NCI-H82 treated with DMSO at 0.1 percent for 48 hours (cell line): ENCODE measurements at regions not wholly inside any gene's neighbourhood (a gene's known extent, or its start where the extent isn't known, plus 50 kb on each side); places are given as distances from the start of the nearest gene placed in this dataset.
"Not testable (repeated sequence)": the region's sequence is repeated elsewhere in the genome, so short reads cannot be mapped to it uniquely, and the experiment has no call there.

ENCODE experiments used
- DNase-seq: peaks from one replicate; lab custom pipeline; 2025; ENCODE audit not compliant: unreplicated experiment; lab: John Stamatoyannopoulos, UW

DNA sequence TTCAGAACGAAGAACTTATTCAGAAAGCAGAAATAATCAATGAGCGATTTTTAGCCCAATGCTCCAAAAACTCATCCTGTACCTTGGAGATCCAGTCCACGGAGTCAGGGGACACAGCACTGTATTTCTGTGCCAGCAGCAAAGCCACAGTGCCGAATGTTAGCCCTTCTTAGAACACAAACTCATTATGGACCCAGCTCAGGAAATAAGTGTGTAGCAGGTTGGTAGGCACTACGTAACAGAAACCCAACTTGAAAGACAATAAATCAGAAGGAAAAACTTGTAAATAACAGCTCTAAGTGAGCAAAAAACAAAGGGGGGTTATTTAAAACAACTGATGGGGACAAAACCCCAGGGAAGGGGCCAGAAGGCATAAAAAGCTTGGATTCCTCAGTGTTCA lies 112.0 kb upstream of the PRSS1 start:
- no peak for DNase-seq

- no peak for DNase-seq
These were observed 112.5 kb upstream of the PRSS1 start for GRCh38 chr7:142636751-142637150.

DNA sequence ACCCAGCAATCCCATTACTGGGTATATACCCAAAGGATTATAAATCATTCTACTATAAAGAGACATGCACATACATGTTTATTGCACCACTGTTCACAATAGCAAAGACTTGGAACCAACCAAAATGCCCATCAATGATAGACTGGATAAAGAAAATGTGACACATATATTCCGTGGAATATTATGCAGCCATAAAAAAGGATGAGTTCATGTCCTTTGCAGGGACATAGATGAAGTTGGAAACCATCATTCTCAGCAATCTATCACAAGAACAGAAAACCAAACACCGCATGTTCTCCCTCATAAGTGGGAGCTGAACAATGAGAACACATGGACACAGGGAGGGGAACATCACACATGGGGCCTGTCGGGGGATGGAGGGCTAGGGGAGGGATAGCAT lies 113.2 kb upstream of the PRSS1 start:
- not testable (repeated sequence) for DNase-seq

DNA sequence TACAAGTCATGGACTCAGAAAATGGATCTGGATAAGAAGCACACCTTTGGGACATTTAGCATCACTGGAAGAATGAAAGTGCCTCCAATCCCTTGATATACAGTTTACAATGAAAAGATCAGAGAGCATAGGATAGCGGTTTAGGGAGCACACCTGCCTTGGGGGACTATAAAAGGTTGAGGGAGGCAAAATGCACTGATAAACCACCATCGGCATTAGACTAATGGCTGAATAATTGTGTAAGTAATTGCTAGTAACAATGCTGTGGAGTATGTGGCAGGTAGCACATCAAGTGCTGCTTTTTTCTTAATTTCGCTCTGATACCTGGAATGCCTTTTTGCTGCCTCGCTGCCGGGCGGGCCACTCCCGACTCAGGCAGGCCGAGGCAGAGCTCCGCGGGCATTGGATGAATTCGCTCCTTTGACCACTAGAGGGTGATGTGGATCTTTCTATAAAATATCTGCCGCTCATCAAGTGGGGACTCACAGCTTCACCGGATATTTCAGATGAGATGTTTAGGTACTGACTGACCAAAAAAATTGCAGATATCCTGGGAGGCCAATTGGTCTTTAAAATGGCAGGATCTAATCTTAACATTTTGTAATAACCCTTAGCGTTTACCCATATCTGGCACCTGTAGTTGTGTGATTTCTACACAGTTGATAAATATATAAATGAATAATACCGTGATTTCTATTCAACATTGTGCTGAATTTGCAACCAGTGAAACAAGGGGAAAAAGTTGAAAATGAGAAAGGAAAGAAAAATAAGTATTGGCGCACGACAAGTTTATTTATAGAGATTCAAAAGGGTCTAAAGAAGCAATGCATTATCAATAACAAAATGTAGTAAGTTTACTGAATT lies 116.8 kb upstream of the PRSS1 start:
- peak; percentile 55 for DNase-seq

DNA sequence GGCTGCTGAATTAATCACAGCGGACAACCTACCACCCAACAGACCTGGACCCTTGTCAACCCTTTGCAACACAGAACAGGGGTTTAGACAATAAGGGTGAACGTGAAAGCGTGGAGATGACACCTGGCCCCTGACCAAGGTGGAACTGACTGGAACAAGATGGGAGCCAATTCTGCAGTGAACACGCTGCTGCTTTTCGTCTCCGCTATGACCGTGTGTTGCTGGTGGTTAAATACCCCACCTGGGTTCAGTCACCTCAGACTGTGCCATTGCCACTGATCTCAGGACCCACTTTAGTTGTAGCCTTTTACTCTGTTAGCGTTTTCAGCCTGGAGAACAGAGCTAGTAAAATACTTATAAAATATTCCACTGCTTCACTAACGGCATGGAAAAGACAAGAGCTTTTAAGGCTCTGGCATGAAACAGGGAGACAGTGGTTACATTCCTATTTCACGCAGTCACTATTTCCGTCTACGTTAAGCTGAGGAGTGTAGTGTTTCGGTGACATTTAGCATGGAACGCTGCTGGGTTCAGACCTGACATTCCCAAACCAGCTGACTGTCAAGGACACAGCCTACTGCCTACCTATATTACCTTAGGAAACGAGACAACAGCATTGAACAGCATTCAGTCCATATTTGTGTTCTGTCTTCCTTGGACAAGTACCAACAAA lies 119.5 kb upstream of the PRSS1 start:
- no peak for DNase-seq

DNA sequence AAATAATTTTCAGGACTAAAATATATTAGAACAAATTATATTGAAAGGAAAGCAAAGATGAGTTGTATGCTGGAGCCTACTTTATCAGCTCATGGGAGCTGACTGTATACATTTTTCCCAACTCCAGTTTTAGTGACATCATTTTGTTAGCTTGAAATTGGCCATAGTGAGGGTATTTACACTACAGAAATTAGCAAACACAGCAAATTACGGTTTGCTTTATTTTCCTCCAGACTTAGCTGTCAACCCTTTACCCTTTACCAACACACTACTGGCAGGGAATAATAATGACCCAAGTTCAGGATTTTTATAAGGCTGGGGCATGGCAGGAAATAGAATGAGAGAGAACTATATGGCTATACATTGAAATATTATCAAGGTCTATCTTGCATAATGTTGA lies 120.3 kb upstream of the PRSS1 start:
- DNase-seq, result no peak

DNA sequence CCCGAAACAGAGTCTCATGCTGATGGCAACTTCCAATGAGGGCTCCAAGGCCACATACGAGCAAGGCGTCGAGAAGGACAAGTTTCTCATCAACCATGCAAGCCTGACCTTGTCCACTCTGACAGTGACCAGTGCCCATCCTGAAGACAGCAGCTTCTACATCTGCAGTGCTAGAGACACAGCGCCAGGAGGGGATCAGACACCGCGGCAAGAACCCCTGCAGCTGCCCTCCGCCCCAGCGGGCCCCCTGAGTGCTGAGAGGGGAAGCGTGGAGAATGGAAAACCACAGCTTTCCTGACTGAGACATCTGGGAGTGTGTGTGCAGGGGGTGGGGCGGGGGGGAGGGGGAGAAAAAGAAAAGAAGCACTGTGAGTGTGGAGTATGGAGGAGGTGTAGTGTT lies 122.0 kb upstream of the PRSS1 start:
- not testable (repeated sequence) for DNase-seq

DNA sequence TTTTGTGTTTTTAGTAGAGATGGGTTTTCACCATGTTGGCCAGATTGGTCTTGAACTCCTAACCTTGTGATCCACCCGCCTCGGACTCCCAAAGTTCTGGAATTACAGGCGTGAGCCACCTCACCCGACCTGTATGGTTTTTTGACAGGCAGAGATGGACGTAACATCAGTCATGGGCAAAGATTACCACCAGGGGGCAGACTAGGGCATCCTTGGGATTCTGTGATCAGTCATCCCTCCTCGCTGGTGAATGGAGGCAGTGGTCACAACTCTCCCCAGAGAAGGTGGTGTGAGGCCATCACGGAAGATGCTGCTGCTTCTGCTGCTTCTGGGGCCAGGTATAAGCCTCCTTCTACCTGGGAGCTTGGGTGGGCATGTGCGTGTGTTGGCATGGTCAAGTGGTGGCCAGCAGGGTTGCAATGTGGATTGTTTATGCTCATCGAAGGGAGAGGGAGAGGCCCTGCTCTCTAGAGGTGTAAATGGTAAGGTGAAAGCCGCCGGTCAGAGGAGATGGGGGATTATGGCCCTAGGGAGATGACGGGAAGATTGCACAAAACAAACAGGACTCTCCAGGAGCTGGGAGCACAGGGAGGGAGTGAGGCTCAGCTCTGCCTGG lies 122.7 kb upstream of the PRSS1 start:
- DNase-seq, result no peak

GRCh38 chr7:142625216-142625615 lies 124.1 kb upstream of the PRSS1 start:
- not testable (repeated sequence) for DNase-seq

GRCh38 chr7:142620402-142620801 lies 128.9 kb upstream of the PRSS1 start:
- no peak for DNase-seq

GRCh38 chr7:142618655-142619351 lies 130.5 kb upstream of the PRSS1 start:
- DNase-seq, result no peak

GRCh38 chr7:142616842-142617241 lies 132.4 kb upstream of the PRSS1 start:
- DNase-seq, result no peak

- no peak for DNase-seq
These were observed 133.1 kb upstream of the PRSS1 start for GRCh38 chr7:142616121-142616643.

- DNase-seq, result no peak
These were observed 133.8 kb upstream of the PRSS1 start for GRCh38 chr7:142615508-142615907.

DNA sequence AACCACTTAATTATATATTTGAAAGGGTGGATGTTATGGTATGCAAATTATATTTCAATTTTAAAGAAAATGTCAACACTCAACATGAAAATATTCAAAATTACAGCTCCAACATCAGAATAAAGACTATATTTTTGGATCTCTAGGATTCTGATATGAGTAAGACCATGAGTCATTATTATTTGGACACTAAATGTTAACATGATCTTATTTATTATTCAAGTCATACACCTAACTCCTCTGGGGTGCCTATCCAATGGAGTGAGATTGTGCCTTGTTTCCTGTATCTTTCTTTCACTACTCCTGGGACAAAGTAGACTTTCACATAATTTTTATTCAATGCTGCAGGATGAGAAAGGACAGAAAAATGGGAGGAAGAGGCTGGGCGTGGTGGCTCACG lies 135.2 kb upstream of the PRSS1 start:
- no peak for DNase-seq

DNA sequence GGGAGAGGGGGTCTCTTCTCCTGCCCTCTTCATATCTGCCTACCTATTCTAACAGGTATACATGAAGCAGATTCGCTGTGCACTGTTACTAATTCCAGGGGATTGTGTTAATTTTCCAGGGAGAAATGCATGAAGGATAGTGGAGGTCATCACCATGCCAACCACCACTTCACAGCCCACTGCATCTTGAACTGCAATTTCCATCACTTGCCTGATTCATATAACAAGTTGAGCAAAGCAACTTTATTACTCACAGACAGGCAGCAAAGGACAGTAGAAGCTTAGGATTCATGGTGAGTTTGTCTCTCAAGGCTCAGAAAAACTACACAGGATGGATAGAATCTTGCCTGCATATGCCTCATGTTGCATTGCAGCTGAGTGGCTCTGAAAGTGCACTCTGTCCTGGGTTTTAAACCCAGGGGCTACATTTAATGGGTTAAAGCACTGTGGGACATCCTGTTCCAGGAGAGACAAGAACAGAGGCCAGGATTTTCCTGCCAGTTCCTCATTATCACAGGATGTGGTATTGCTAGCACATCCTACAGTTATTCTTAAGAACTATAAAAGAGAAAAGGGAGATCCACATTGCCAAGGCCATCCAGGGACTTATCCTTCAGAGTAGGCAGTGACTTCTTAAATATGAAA lies 136.9 kb upstream of the PRSS1 start:
- no peak for DNase-seq

DNA sequence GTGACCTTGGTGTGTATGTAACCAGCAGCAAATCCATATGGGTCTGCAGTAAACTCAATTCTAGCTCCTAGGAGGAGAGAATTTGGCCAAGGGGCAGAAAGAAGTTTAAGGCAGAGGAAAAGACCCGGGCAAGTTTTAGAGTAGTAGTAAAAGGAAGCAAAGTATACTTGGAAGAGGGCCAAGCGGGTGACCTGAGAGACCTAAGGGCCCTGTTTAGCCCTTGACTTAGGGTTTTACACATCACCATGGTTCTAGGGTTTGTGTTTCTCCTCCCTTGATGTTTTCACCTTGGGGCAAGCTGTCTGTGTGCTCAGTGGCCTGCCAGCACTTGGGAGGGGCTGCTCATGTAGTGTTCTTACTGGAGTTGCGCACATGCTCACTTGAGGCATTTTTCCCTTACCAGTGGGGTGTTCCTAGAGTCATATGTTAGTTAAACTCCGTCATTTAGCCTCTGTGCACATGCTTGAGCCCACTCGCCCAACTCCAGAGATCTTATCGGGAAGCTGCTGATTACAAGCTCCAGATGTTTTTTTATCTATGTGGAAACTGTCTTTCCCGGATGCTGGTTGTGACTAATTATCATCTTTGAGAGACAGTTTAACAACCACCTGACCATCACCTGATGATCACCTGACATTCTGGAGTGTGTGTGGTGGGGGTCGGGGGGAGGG lies 137.6 kb upstream of the PRSS1 start:
- no peak for DNase-seq

DNA sequence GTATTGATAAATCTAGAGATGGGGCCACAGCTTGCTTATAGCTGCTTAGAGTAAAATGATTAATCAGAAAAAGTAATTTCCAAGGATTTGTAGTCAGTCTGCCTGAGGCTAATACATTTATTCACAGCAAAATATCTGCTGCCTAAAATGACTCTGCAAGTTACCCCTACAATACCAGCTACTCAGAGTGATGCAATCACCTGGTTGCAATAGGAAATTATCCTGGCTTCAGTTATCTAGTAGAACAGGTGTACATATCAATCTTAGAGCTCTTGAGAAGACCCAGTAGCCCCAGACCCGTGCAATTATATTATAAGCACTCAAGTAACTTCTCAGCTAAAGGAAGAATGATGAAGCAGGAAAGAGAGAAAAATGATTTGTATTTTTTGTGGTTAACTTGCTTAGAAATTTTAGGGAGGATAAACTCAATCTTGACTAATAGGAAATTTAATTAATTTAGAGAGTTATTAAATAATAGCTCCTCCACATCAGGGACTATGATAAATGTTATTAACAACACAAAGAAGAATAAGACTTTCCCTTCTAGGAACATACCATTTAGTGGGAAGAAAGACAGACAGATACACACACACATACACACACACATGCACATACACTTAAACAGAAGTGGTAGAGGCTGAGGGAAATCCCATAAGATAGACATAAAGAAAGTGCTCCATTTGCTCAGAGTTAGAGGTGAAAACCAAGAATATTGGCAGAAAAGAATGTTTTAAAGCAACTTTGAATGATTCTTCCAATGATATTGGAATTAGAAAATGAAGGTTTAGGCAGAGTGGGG lies 140.4 kb upstream of the PRSS1 start:
- DNase-seq, result no peak

GRCh38 chr7:142607351-142607750 lies 141.9 kb upstream of the PRSS1 start:
- DNase-seq, result no peak
